HG02970 (cell line): ENCODE measurements at regions not wholly inside any gene's neighbourhood (a gene's known extent, or its start where the extent isn't known, plus 50 kb on each side); places are given as distances from the start of the nearest gene placed in this dataset.

Experiments
- ATAC-seq: cut with Tn5 transposase; IDR thresholded peaks from one replicate; pipeline ENCODE4 v1.9.1; 2021; ENCODE audit warnings: mild to moderate bottlenecking, moderate library complexity, moderate number of reproducible peaks; ENCODE audit not compliant: unreplicated experiment, low FRiP score

DNA sequence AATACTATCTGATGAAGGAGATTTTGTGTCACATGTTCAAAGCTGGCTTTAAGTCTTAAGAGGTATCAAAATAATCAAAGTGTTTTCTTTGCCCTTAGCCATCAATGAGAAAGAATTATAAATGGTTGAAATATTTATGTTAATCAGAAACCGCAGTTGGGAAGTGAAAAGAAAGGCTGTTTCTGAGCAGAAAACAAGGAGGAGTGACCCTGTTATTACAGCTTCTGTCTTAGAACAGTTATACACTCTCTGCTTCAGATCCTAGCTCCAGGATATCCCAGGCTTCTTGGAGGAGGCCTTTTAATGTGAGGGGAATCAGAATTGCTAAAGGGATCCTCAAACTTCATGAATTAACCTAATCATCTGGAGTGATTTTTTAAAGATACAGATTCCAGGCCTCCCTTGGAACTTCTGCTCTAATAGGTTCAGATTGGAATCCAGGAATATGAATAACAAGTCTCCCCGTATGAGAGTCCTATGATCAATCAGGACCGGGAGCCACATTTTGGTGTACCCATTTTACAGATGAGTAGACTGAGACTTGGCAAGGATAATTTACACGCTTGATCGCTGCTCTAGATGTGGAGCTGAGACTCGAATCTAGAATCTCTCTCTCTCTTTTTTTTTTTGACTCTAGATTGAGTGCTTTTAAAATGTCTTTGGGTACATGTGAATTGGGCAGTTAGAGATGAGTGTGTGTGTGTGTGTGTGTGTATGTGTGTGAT is 50.8 kb upstream of the JAG1 start:
- ATAC-seq, result no peak

DNA sequence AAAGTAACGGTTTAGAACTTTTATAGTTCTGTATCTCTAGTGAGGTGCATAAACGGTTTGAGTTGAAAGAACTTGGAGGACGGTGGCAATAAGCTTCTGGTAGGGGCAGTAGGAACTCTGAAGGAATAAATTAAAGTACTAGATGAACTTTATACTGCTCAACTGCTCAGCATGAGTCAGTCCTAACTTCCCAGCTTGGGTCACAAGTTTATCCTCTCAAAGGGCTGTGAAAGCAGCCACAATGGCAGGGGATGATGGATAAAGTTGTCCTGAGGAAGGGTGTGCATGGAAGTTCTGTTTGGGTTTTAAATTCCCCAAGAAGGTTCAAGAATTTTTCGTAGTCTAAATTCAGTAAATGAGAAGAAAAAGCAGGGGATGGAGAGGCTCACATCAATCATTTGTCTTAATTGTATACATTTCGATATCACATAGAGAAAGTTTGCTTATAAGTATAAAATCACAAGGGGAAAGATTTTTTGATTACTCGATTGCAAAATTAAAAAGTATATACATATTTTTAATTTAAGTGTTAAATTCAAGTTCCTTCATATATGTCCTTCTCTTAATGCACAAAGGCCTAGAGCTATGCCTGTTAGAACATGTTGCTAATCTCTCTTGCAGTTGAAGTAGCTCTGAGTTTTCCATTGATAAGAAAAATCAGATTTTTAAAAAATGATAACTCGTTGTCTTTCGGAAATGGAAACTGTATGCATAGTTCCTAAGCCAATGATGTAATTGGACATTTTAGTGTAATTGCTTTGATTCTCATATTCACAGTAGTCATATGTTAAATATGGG is 55.3 kb upstream of the JAG1 start:
- ATAC-seq, result no peak

DNA sequence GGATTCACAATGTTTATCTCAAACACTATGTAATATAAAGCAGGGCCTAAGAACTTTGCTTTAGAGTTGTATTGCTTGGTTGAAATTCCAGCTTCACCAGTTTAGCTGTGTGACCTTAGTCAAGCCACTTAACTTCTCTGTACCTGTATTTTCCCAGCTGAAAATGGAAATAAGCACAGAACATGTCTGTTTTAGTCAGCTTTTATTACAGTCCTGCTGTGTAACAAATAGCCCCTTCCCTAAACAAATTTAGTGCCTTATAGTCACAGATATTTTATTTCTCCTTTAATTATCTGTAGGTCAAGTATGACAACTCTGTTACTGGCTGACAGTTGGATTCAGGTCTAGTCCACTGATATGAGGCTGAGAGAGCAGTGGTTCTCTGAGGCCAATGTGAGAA is 56.0 kb upstream of the JAG1 start:
- no peak for ATAC-seq

DNA sequence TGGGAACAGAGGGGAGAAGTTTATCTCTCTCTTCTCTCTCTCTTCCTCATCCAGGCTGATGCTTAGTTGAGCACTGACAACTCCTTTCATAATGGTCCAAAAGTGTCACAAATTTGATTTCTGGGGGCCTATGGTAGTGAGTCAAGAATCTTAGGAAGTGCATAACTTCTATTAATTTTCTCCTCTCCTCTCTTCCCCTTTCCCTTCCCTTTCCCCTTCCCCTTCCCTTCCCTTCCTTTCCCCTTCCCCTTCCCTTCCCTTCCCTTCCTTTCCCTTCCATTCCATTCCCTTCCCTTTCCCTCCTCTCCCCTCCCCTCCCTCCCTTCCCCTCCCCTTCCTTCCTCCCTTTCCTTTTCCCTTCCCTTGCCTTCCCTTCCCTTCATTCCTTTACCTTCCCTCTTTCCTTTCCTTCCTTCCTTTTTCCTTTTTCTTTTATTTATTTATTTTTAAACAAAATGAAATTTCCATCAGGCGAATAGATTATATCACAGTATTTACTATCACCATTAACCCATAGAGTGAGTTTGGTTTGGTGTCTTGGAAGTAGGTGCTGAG is 56.9 kb upstream of the JAG1 start:
- no peak for ATAC-seq

- no peak for ATAC-seq
These were observed 57.6 kb upstream of the JAG1 start for GRCh38 chr20:10731190-10731965.

- no peak for ATAC-seq
These were observed 59.3 kb upstream of the JAG1 start for GRCh38 chr20:10733122-10733521.

DNA sequence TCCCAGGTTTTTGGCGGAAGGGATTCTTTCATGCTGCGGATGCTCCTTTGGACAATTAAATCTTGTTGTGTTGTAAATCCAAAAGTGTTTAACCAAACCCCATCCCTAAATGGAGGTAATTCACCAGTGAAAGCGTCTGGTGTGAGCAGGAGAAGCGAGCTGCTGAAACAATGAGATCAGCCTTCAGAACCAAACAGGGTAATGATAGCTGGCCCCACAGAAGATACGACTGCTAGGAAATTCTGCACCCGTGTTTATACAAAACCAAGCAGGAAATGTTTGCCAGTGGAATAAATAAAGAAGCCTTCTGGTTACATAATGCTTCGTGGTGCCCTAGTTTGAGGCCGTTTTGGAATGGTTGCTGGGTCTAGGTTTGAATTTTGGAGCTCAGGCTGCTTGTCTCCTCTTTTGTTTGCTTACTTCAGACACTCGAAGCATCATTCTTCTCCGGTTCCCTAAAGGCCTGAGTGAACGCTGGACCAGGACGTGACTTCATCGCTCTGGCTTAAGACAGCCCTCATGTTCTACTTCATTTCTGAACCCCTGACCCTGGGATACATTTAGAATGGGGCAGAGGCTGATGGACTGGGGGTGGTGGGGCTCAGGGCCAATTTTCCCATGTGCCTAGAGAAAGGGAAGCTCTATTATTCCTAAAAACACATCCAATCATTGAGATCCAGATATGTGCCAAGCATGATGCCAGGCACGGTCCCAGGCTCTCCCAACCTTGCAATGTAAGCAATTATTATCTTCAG is 61.6 kb upstream of the JAG1 start:
- ATAC-seq, result no peak

GRCh38 chr20:10739134-10739533 is 65.3 kb upstream of the JAG1 start:
- no peak for ATAC-seq

DNA sequence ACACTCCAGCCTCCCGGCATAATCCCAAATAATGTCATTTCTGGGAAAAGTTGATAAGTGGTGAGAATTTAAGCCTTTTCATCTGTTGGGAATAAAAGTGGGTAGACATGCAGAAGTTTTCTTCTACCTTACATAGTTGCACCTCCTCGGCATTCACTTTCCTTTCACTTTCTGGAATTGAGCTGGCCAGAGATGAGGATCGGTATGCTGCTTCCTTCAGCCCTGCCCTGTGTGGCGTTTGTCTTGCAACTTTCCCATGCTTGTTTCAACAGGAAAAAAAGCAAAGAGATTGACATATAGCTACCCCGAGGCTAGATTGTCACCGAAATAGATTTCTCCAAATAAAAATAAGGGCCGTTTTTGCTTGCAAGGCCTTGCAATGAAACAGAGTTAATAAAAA is 65.8 kb upstream of the JAG1 start:
- no peak for ATAC-seq

DNA sequence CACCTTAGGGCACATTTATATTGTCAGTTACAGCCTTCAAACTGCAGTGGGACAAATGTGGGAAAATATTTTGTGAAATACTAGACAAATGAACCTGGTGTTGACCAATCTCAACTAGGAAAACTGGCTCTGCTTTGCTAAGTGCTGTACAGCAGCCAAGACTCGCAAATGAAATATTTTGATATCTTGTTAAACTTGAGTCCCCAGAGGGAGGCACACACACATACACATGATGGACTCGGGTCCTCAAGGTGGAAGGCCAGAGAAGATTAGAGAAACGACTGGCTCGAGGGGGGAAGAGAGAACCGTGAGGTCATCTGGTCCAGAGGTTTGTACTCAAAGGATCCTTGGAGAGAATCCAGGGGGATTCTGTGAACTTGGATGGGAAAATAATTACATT is 67.3 kb upstream of the JAG1 start:
- ATAC-seq, result no peak

GRCh38 chr20:10745790-10746189 is 72.0 kb upstream of the JAG1 start:
- ATAC-seq, result no peak

DNA sequence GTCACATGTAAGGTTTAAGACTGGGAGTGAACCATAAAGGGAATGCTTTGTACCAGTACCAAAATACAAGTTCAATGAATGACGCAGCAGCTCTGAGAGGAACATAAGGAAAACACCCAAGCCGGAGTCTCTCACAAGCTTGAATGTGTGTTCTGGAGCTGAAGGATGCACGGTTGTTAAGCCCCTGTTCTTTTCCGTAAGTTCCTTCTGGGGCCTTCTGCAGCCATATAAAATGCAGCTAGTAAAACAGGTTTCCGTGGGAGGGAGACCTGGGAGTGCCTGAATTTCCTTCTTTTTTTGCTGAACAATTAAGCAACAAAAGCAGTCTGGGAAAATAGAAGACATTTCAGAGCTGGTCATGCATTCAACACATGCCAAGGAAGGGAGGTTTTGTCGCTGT is 73.2 kb upstream of the JAG1 start:
- no peak for ATAC-seq

- no peak for ATAC-seq
These were observed 75.3 kb upstream of the JAG1 start for GRCh38 chr20:10749084-10749483.

- no peak for ATAC-seq
These were observed 78.4 kb upstream of the JAG1 start for GRCh38 chr20:10752206-10752605.

- no peak for ATAC-seq
These were observed 81.0 kb upstream of the JAG1 start for GRCh38 chr20:10754824-10755223.

DNA sequence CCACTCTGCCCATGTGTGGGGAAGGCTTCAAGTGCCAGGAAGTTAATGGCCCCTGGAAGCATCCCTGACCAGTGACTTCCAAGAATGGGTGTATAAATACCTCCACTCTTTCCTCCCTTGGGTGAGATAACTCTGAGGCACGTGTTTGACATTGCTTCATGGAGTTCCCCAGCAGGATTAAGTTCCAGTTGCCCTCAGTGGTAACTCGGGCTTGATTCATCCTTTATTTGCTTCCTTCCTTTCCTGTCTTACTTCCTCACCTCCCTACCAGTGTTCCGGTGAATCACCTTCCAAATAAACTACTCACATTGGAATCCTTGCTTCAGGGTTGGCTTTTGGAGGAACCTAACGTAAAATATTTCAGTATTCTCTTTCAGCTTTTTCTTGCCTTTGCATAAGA is 84.6 kb upstream of the JAG1 start:
- no peak for ATAC-seq

DNA sequence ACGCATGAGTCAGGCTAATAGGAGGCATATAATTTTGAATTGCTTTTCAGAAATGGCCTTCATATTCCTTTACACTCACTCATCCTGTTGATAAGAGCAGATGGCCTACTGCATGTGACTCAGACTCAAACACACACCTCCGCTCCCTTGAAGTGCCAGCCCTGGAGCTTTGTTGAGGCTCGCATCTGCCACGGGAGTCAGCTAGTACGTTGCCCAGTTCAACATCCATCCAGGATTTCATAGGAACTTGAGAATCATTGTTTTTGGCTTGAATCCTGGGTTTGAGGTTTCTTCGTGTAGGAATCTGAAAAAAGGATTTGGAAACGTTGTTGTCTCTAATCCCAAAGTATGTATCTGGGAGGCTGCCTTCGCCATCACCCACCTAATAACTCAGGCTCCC is 87.4 kb upstream of the JAG1 start:
- ATAC-seq, result no peak

- ATAC-seq, result no peak
These were observed 88.0 kb upstream of the JAG1 start for GRCh38 chr20:10761786-10762185.

GRCh38 chr20:10762216-10762615 is 88.4 kb upstream of the JAG1 start:
- ATAC-seq, result no peak

DNA sequence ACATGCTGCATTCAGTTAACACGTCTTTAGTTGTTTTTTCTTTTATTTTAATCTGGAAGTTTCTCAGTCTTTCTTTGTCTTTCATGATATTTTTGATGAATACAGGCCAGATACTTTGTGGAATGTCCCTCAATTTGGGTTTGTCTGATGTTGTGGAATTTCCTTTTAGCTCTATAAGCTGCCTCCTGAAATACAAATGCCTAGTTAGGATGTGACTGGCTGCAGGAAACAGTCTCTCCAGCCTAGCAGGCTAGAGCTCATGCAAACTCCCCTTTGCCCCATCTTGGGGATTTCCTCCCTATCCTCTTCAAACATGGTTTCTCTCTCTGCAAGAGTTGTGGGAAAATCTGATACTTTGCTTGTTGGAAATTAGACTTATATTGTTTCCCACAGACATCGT is 89.3 kb upstream of the JAG1 start:
- no peak for ATAC-seq
